ENCODE measurements at regions not wholly inside any gene's neighbourhood (a gene's known extent, or its start where the extent isn't known, plus 50 kb on each side); places are given as distances from the start of the nearest gene placed in this dataset.

DNA sequence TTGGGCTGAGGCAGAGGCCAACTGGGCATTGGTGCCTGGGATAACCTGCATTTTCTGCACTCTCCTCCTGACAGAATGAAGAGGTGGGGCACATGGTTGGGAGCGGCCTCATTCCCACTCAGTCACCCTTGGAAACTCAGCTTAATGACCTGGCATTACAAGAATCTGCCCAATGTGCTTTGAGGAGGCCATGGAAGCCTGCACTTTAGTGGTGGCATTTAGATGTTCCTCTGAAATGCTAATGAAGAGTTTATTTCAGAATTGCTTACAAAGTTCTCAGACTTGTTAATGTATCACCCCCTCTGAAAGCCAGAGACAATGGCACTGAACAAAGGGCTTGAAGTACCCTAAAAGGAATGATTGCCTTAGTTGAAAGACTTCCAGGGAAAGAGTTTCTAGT lies 71.4 kb upstream of the PARP11 start:
- TF ChIP-seq EZH2phosphoT487 (IDR thresholded peaks at IDR 0.05; ENCODE audit: insufficient read depth, low read depth), result no peak
- TF ChIP-seq EZH2 (IDR thresholded peaks at IDR 0.05; ENCODE audit: insufficient read depth, poor library complexity, severe bottlenecking), result no peak
